Stimulated activated naive B cell treated with anti-CD40 and anti-IgM and Interleukin-4, amounts not matched to agents 10 μg/mL and 1 μg/mL and 100 μg/mL, for 72 hours (primary cell): ENCODE measurements at regions not wholly inside any gene's neighbourhood (a gene's known extent, or its start where the extent isn't known, plus 50 kb on each side); places are given as distances from the start of the nearest gene placed in this dataset.
"Not testable (repeated sequence)": the region's sequence is repeated elsewhere in the genome, so short reads cannot be mapped to it uniquely, and the experiment has no call there.

Source experiments
- ATAC-seq, 2 donors: fragments of 150-1000 bp; cut with Tn5 transposase; replicated peaks; 2 replicates each; pipeline ENCODE4 v1.10.0; 2021; ENCODE audit warnings: moderate library complexity in 1 of 2
- DNase-seq: peaks from one replicate; pipeline ENCODE4 v3.0.0; 2021
- H3K27ac Mint-ChIP-seq: one replicate; pipeline ENCODE4 v1.8.0; 2022; ENCODE audit warnings: mild to moderate bottlenecking, mixed read lengths
- H3K27me3 Mint-ChIP-seq, 2 donors: one replicate each; pipeline ENCODE4 v1.8.0; 2022; ENCODE audit warnings: mixed read lengths in 2 of 2
- H3K36me3 Mint-ChIP-seq, 2 donors: one replicate each; pipeline ENCODE4 v1.8.0; 2022; ENCODE audit warnings: mixed read lengths in 2 of 2, mild to moderate bottlenecking in 1 of 2
- H3K4me1 Mint-ChIP-seq, 2 donors: one replicate each; pipeline ENCODE4 v1.8.0; 2022; ENCODE audit warnings: mixed read lengths in 2 of 2, mild to moderate bottlenecking in 1 of 2
- H3K4me3 Mint-ChIP-seq, 2 donors: one replicate each; pipeline ENCODE4 v1.8.0; 2022; ENCODE audit warnings: mild to moderate bottlenecking in 2 of 2, mixed read lengths in 2 of 2, moderate library complexity in 1 of 2
- H3K9me3 Mint-ChIP-seq, 2 donors: one replicate each; pipeline ENCODE4 v1.8.0; 2022; ENCODE audit warnings: mixed read lengths in 2 of 2, mild to moderate bottlenecking in 1 of 2

GRCh38 chr17:27094179-27094578 lies 199.7 kb upstream of the WSB1 start:
- H3K36me3 Mint-ChIP-seq, H3K4me3 Mint-ChIP-seq, H3K9me3 Mint-ChIP-seq, H3K4me1 Mint-ChIP-seq, ATAC-seq, DNase-seq, H3K27ac Mint-ChIP-seq: not testable (repeated sequence)
- H3K27me3 Mint-ChIP-seq = peaks cover 8 to 11% of the 10 kb centered on the region in 2 donors

GRCh38 chr17:27095821-27096220 lies 198.1 kb upstream of the WSB1 start:
- not testable (repeated sequence) for H3K9me3 Mint-ChIP-seq, H3K36me3 Mint-ChIP-seq, H3K4me3 Mint-ChIP-seq, H3K27ac Mint-ChIP-seq, ATAC-seq, DNase-seq, H3K4me1 Mint-ChIP-seq, H3K27me3 Mint-ChIP-seq

GRCh38 chr17:27099266-27099665 lies 194.6 kb upstream of the WSB1 start:
- H3K4me1 Mint-ChIP-seq, DNase-seq, H3K4me3 Mint-ChIP-seq, ATAC-seq, H3K36me3 Mint-ChIP-seq, H3K9me3 Mint-ChIP-seq, H3K27me3 Mint-ChIP-seq, H3K27ac Mint-ChIP-seq: not testable (repeated sequence)

- peaks cover 6 to 11% of the 10 kb centered on the region in 2 donors for H3K27me3 Mint-ChIP-seq
- ATAC-seq, DNase-seq, H3K4me3 Mint-ChIP-seq, H3K4me1 Mint-ChIP-seq, H3K36me3 Mint-ChIP-seq, H3K9me3 Mint-ChIP-seq, H3K27ac Mint-ChIP-seq: not testable (repeated sequence)
Observed at GRCh38 chr17:27104605-27105221, 189.2 kb upstream of the WSB1 start.

- DNase-seq (no peak), ATAC-seq (no peak)
- Mint-ChIP-seq H3K27ac (no peak overlapping the region), H3K4me3 (no peak overlapping the region), H3K4me1 (no peaks in the 10 kb centered on the region), H3K9me3 (no peaks in the 10 kb centered on the region), H3K27me3 (peaks cover 6 to 11% of the 10 kb centered on the region in 2 donors), H3K36me3 (no peaks in the 10 kb centered on the region)
Observed at GRCh38 chr17:27105636-27106035, 188.3 kb upstream of the WSB1 start.

GRCh38 chr17:27106347-27106981 lies 187.4 kb upstream of the WSB1 start:
- Mint-ChIP-seq H3K36me3 (no peaks in the 10 kb centered on the region), H3K4me1 (no peaks in the 10 kb centered on the region), H3K4me3 (no peak overlapping the region), H3K9me3 (no peaks in the 10 kb centered on the region), H3K27ac (no peak overlapping the region), H3K27me3 (peaks cover 8 to 11% of the 10 kb centered on the region in 2 donors)
- DNase-seq (no peak), ATAC-seq (no peak)

- Mint-ChIP-seq H3K4me3 (no peak overlapping the region), H3K4me1 (no peaks in the 10 kb centered on the region), H3K36me3 (no peaks in the 10 kb centered on the region), H3K27ac (no peak overlapping the region), H3K27me3 (peaks cover 11 to 12% of the 10 kb centered on the region in 2 donors), H3K9me3 (no peaks in the 10 kb centered on the region)
- ATAC-seq = no peak
- no peak for DNase-seq
Observed at GRCh38 chr17:27106982-27107360, 186.9 kb upstream of the WSB1 start.

GRCh38 chr17:27107386-27108328 lies 186.3 kb upstream of the WSB1 start:
- ATAC-seq, H3K36me3 Mint-ChIP-seq, H3K27ac Mint-ChIP-seq, H3K4me1 Mint-ChIP-seq, H3K4me3 Mint-ChIP-seq, DNase-seq, H3K9me3 Mint-ChIP-seq: not testable (repeated sequence)
- peaks cover 6 to 12% of the 10 kb centered on the region in 2 donors for H3K27me3 Mint-ChIP-seq

GRCh38 chr17:27109346-27109745 lies 184.6 kb upstream of the WSB1 start:
- no peaks in the 10 kb centered on the region for H3K36me3 Mint-ChIP-seq
- H3K9me3 Mint-ChIP-seq = no peaks in the 10 kb centered on the region
- H3K27ac Mint-ChIP-seq = no peak overlapping the region
- no peaks in the 10 kb centered on the region for H3K4me1 Mint-ChIP-seq
- peaks cover 6 to 15% of the 10 kb centered on the region in 2 donors for H3K27me3 Mint-ChIP-seq
- H3K4me3 Mint-ChIP-seq = no peak overlapping the region
- DNase-seq (no peak), ATAC-seq (no peak)

- H3K4me3 Mint-ChIP-seq = no peak overlapping the region
- no peaks in the 10 kb centered on the region for H3K36me3 Mint-ChIP-seq
- no peak overlapping the region for H3K27ac Mint-ChIP-seq
- no peaks in the 10 kb centered on the region for H3K27me3 Mint-ChIP-seq
- DNase-seq = no peak
- no peak for ATAC-seq
- no peaks in the 10 kb centered on the region for H3K9me3 Mint-ChIP-seq
- H3K4me1 Mint-ChIP-seq = no peaks in the 10 kb centered on the region
Observed at GRCh38 chr17:27153005-27153404, 140.9 kb upstream of the WSB1 start.

- H3K9me3 Mint-ChIP-seq = no peaks in the 10 kb centered on the region
- peaks cover 0 to 2% of the 10 kb centered on the region in 2 donors for H3K36me3 Mint-ChIP-seq
- no peaks in the 10 kb centered on the region for H3K4me1 Mint-ChIP-seq
- H3K4me3 Mint-ChIP-seq = no peak overlapping the region
- H3K27me3 Mint-ChIP-seq = no peaks in the 10 kb centered on the region
- ATAC-seq (no peak), DNase-seq (no peak)
- H3K27ac Mint-ChIP-seq = no peak overlapping the region
Observed at GRCh38 chr17:27155866-27156265, 138.0 kb upstream of the WSB1 start.

- H3K36me3 Mint-ChIP-seq = peaks cover 0 to 2% of the 10 kb centered on the region in 2 donors
- no peaks in the 10 kb centered on the region for H3K27me3 Mint-ChIP-seq
- H3K4me3 Mint-ChIP-seq = no peak overlapping the region
- no peaks in the 10 kb centered on the region for H3K9me3 Mint-ChIP-seq
- DNase-seq (no peak), ATAC-seq (no peak)
- no peaks in the 10 kb centered on the region for H3K4me1 Mint-ChIP-seq
- no peak overlapping the region for H3K27ac Mint-ChIP-seq
Observed at GRCh38 chr17:27157297-27157696, 136.6 kb upstream of the WSB1 start.

- Mint-ChIP-seq H3K27me3 (no peaks in the 10 kb centered on the region), H3K4me1 (no peaks in the 10 kb centered on the region), H3K9me3 (no peaks in the 10 kb centered on the region), H3K4me3 (no peak overlapping the region), H3K27ac (no peak overlapping the region), H3K36me3 (peaks cover 0 to 2% of the 10 kb centered on the region in 2 donors)
- DNase-seq = no peak
- ATAC-seq = no peak
Observed at GRCh38 chr17:27157898-27158297, 136.0 kb upstream of the WSB1 start.

GRCh38 chr17:27158382-27158781 lies 135.5 kb upstream of the WSB1 start:
- Mint-ChIP-seq H3K9me3 (no peaks in the 10 kb centered on the region), H3K4me3 (no peak overlapping the region), H3K36me3 (peaks cover 0 to 2% of the 10 kb centered on the region in 2 donors), H3K27ac (peak overlapping the region; percentile 63), H3K4me1 (no peaks in the 10 kb centered on the region), H3K27me3 (no peaks in the 10 kb centered on the region)
- ATAC-seq (no peak), DNase-seq (no peak)

GRCh38 chr17:27180322-27180721 lies 113.6 kb upstream of the WSB1 start:
- Mint-ChIP-seq H3K4me1 (peaks cover 9 to 13% of the 10 kb centered on the region in 2 donors), H3K36me3 (no peaks in the 10 kb centered on the region)

More at GRCh38 chr17:27180322-27180721, 113.6 kb upstream of the WSB1 start:
- H3K9me3 Mint-ChIP-seq = no peaks in the 10 kb centered on the region
- no peaks in the 10 kb centered on the region for H3K27me3 Mint-ChIP-seq
- ATAC-seq (no peak), DNase-seq (no peak)
- H3K4me3 Mint-ChIP-seq = no peak overlapping the region
- H3K27ac Mint-ChIP-seq = no peak overlapping the region
